ENCODE measurements at regions not wholly inside any gene's neighbourhood (a gene's known extent, or its start where the extent isn't known, plus 50 kb on each side); places are given as distances from the start of the nearest gene placed in this dataset.

- H3K27me3 ChIP-seq (ENCODE audit: insufficient read depth, low read depth, low read length) = no peaks in the 10 kb centered on the region
- no peaks in the 10 kb centered on the region for H3K36me3 ChIP-seq (ENCODE audit: insufficient read depth, low read length)
- no peaks in the 10 kb centered on the region for H4K20me1 ChIP-seq (ENCODE audit: insufficient read depth)
- no peak overlapping the region for H3K4me3 ChIP-seq (ENCODE audit: low read length)
- H3F3A ChIP-seq (ENCODE audit: insufficient read depth, low read length, poor library complexity, severe bottlenecking) = peaks cover 5% of the 10 kb centered on the region
- H3K9ac ChIP-seq (ENCODE audit: low read length) = no peak overlapping the region
- H3K4me2 ChIP-seq (ENCODE audit: low read length) = no peak overlapping the region
- no peak overlapping the region for H2AFZ ChIP-seq (ENCODE audit: low read depth, low read length)
- H3K9me3 ChIP-seq (ENCODE audit: low read length) = no peaks in the 10 kb centered on the region
- no peak for TF ChIP-seq REST (IDR thresholded peaks at IDR 0.05; ENCODE audit: borderline replicate concordance)
- TF ChIP-seq POLR2AphosphoS5 (IDR thresholded peaks at IDR 0.05) = no peak
- no peak for TF ChIP-seq CTCF (IDR thresholded peaks at IDR 0.05; ENCODE audit: poor library complexity, severe bottlenecking)
- TF ChIP-seq SMC3 (conservative IDR thresholded peaks at IDR 0.05; ENCODE audit: poor library complexity) = no peak
- no peak for TF ChIP-seq RAD21 (conservative IDR thresholded peaks at IDR 0.05)
- no peak for TF ChIP-seq EP300 (conservative IDR thresholded peaks at IDR 0.05; ENCODE audit: poor library complexity, severe bottlenecking)
- H3K79me2 ChIP-seq (replicated peaks; ENCODE audit: insufficient read depth, low read length) = no peaks in the 10 kb centered on the region
- H3K27ac ChIP-seq (ENCODE audit: low read length) = no peak overlapping the region
- H3K9me2 ChIP-seq (ENCODE audit: insufficient read depth, low read length) = no peaks in the 10 kb centered on the region
These were observed 162.1 kb downstream of the MYCN start for GRCh38 chr2:16102358-16102975.

- Histone ChIP-seq H3K4me3 (ENCODE audit: low read length) (no peak overlapping the region), H3K27ac (ENCODE audit: low read length) (no peak overlapping the region), H3K79me2 (replicated peaks; ENCODE audit: insufficient read depth, low read length) (no peaks in the 10 kb centered on the region), H3K9ac (ENCODE audit: low read length) (no peak overlapping the region), H3K4me2 (ENCODE audit: low read length) (no peak overlapping the region), H3F3A (ENCODE audit: insufficient read depth, low read length, poor library complexity, severe bottlenecking) (peaks cover 5% of the 10 kb centered on the region), H3K36me3 (ENCODE audit: insufficient read depth, low read length) (no peaks in the 10 kb centered on the region), H4K20me1 (ENCODE audit: insufficient read depth) (no peaks in the 10 kb centered on the region), H3K27me3 (ENCODE audit: insufficient read depth, low read depth, low read length) (no peaks in the 10 kb centered on the region), H2AFZ (ENCODE audit: low read depth, low read length) (no peak overlapping the region), H3K9me2 (ENCODE audit: insufficient read depth, low read length) (no peaks in the 10 kb centered on the region), H3K9me3 (ENCODE audit: low read length) (no peaks in the 10 kb centered on the region)
- TF ChIP-seq RAD21 (conservative IDR thresholded peaks at IDR 0.05) (no peak), MXI1 (conservative IDR thresholded peaks at IDR 0.05; ENCODE audit: poor library complexity, severe bottlenecking) (no peak), EP300 (conservative IDR thresholded peaks at IDR 0.05; ENCODE audit: poor library complexity, severe bottlenecking) (no peak), TAF1 (IDR thresholded peaks at IDR 0.05; ENCODE audit: low read depth) (no peak)
These were observed 160.8 kb downstream of the MYCN start for GRCh38 chr2:16101196-16101595.

- Histone ChIP-seq H3K27ac (ENCODE audit: low read length) (no peak overlapping the region), H3K9ac (ENCODE audit: low read length) (no peak overlapping the region), H4K20me1 (ENCODE audit: insufficient read depth) (no peaks in the 10 kb centered on the region), H2AFZ (ENCODE audit: low read depth, low read length) (no peak overlapping the region), H3K36me3 (ENCODE audit: insufficient read depth, low read length) (no peaks in the 10 kb centered on the region), H3K9me3 (ENCODE audit: low read length) (no peaks in the 10 kb centered on the region), H3K27me3 (ENCODE audit: insufficient read depth, low read depth, low read length) (no peaks in the 10 kb centered on the region), H3F3A (ENCODE audit: insufficient read depth, low read length, poor library complexity, severe bottlenecking) (no peaks in the 10 kb centered on the region), H3K4me2 (ENCODE audit: low read length) (no peak overlapping the region), H3K79me2 (replicated peaks; ENCODE audit: insufficient read depth, low read length) (no peaks in the 10 kb centered on the region), H3K4me3 (ENCODE audit: low read length) (no peak overlapping the region), H3K9me2 (ENCODE audit: insufficient read depth, low read length) (no peaks in the 10 kb centered on the region)
- TF ChIP-seq TAF1 (IDR thresholded peaks at IDR 0.05; ENCODE audit: low read depth) = no peak
- TF ChIP-seq REST (IDR thresholded peaks at IDR 0.05; ENCODE audit: borderline replicate concordance) = no peak
- no peak for TF ChIP-seq EP300 (conservative IDR thresholded peaks at IDR 0.05; ENCODE audit: poor library complexity, severe bottlenecking)
These were observed 159.7 kb downstream of the MYCN start for GRCh38 chr2:16100006-16100405.
